ENCODE measurements at regions not wholly inside any gene's neighbourhood (a gene's known extent, or its start where the extent isn't known, plus 50 kb on each side); places are given as distances from the start of the nearest gene placed in this dataset.

DNA sequence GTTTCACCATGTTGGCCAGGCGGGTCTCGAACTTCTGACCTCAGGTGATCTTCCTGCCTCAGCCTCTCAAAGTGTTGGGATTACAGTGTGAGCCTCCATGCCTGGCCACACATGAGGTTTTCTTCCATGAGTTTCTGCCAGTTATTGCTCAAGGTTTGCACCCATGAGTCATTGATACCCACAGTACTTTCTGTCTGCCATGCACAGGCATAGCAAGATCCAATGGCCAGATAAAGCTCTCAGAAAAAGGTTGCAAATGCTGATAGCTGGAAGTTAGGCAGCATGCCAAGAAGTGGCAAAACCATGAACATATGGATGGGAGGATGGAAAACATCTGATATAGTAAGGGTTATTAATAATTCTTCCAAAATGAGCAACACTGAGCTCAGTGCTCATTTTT, 298.7 kb upstream of the NRG3 start:
- DNase-seq (ENCODE audit: low spot score) (no peak), FAIRE-seq (no peak), ATAC-seq (no peak)
- POLR2A ChIA-PET = no interaction called here
- Histone ChIP-seq H3K27me3 (ENCODE audit: control insufficient read depth in 1 of 2, insufficient read depth in 2 of 2, low read length in 2 of 2) (no peaks in the 10 kb centered on the region), H4K20me1 (ENCODE audit: insufficient read depth, low read length) (no peaks in the 10 kb centered on the region), H2AFZ (ENCODE audit: low read length) (no peak overlapping the region), H3K27ac (ENCODE audit: extremely low read length, insufficient read depth, low read length) (no peak overlapping the region), H3K79me2 (ENCODE audit: insufficient read depth, low read length) (no peaks in the 10 kb centered on the region), H3K4me2 (ENCODE audit: low read depth, low read length) (no peak overlapping the region), H3K4me1 (ENCODE audit: insufficient read depth, low read length) (no peaks in the 10 kb centered on the region), H3K4me3 (replicated peaks in 1 of 3; ENCODE audit: insufficient read depth in 1 of 3, low read depth in 2 of 3, low read length in 3 of 3) (no peak overlapping the region), H3K36me3 (replicated peaks in 1 of 2; ENCODE audit: control insufficient read depth in 1 of 2, insufficient read depth in 2 of 2, low read length in 2 of 2) (no peaks in the 10 kb centered on the region), H3K9me3 (ENCODE audit: low read length) (peaks cover 92% of the 10 kb centered on the region), H3K9ac (ENCODE audit: insufficient read depth, low read depth, low read length) (no peak overlapping the region)
- CTCF ChIA-PET (ENCODE audit: low intra/inter-chr PET ratio, low total read pairs) = no interaction called here
- intact Hi-C loops (cut with micrococcal nuclease; ENCODE audit: unreplicated experiment) = no loop called here
- in situ Hi-C loops (cut with HindIII; ENCODE audit: extremely low pct_ligation_motif_present, low pct_unique_long_range_greater_than_20kb) = no loop called here
- WGBS (ENCODE audit: low lambda C conversion rate) = 0% methylated on average over 1 of the region's 2 CpGs
- TF ChIP-seq, protein P1, sequence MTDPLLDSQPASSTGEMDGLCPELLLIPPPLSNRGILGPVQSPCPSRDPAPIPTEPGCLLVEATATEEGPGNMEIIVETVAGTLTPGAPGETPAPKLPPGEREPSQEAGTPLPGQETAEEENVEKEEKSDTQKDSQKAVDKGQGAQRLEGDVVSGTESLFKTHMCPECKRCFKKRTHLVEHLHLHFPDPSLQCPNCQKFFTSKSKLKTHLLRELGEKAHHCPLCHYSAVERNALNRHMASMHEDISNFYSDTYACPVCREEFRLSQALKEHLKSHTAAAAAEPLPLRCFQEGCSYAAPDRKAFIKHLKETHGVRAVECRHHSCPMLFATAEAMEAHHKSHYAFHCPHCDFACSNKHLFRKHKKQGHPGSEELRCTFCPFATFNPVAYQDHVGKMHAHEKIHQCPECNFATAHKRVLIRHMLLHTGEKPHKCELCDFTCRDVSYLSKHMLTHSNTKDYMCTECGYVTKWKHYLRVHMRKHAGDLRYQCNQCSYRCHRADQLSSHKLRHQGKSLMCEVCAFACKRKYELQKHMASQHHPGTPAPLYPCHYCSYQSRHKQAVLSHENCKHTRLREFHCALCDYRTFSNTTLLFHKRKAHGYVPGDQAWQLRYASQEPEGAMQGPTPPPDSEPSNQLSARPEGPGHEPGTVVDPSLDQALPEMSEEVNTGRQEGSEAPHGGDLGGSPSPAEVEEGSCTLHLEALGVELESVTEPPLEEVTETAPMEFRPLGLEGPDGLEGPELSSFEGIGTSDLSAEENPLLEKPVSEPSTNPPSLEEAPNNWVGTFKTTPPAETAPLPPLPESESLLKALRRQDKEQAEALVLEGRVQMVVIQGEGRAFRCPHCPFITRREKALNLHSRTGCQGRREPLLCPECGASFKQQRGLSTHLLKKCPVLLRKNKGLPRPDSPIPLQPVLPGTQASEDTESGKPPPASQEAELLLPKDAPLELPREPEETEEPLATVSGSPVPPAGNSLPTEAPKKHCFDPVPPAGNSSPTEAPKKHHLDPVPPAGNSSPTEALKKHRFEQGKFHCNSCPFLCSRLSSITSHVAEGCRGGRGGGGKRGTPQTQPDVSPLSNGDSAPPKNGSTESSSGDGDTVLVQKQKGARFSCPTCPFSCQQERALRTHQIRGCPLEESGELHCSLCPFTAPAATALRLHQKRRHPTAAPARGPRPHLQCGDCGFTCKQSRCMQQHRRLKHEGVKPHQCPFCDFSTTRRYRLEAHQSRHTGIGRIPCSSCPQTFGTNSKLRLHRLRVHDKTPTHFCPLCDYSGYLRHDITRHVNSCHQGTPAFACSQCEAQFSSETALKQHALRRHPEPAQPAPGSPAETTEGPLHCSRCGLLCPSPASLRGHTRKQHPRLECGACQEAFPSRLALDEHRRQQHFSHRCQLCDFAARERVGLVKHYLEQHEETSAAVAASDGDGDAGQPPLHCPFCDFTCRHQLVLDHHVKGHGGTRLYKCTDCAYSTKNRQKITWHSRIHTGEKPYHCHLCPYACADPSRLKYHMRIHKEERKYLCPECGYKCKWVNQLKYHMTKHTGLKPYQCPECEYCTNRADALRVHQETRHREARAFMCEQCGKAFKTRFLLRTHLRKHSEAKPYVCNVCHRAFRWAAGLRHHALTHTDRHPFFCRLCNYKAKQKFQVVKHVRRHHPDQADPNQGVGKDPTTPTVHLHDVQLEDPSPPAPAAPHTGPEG (CRISPR knock-in tag; IDR thresholded peaks at IDR 0.05) = no peak
- TF ChIP-seq MZF1 (CRISPR knock-in tag; IDR thresholded peaks at IDR 0.05; ENCODE audit: borderline replicate concordance) (no peak), JDP2 (CRISPR knock-in tag; IDR thresholded peaks at IDR 0.05; ENCODE audit: borderline replicate concordance) (no peak), RFX1 (IDR thresholded peaks at IDR 0.05) (no peak), KDM5B (CRISPR knock-in tag; IDR thresholded peaks at IDR 0.05; ENCODE audit: borderline replicate concordance) (no peak), CHCHD3 (CRISPR knock-in tag; IDR thresholded peaks at IDR 0.05) (no peak), MAFG (CRISPR knock-in tag; IDR thresholded peaks at IDR 0.05) (no peak), ZNF124 (CRISPR knock-in tag; IDR thresholded peaks at IDR 0.05) (no peak), MEIS1 (CRISPR knock-in tag; IDR thresholded peaks at IDR 0.05; ENCODE audit: borderline replicate concordance) (no peak), CENPBD1 (CRISPR knock-in tag; IDR thresholded peaks at IDR 0.05; ENCODE audit: borderline replicate concordance, low read depth) (no peak), ZSCAN31 (CRISPR knock-in tag; IDR thresholded peaks at IDR 0.05; ENCODE audit: low read depth) (no peak), PRDM4 (CRISPR knock-in tag; IDR thresholded peaks at IDR 0.05; ENCODE audit: borderline replicate concordance) (no peak), ZNF598 (CRISPR knock-in tag; IDR thresholded peaks at IDR 0.05; ENCODE audit: borderline replicate concordance) (no peak), ZNF431 (CRISPR knock-in tag; IDR thresholded peaks at IDR 0.05; ENCODE audit: borderline replicate concordance, low read depth) (no peak), KMT2B (CRISPR knock-in tag; IDR thresholded peaks at IDR 0.05) (no peak), ZNF761 (CRISPR knock-in tag; conservative IDR thresholded peaks at IDR 0.05) (no peak), DPF2 (CRISPR knock-in tag; IDR thresholded peaks at IDR 0.05; ENCODE audit: borderline replicate concordance, low read depth) (no peak), ZNF720 (CRISPR knock-in tag; IDR thresholded peaks at IDR 0.05) (no peak), FOXK1 (CRISPR knock-in tag; IDR thresholded peaks at IDR 0.05; ENCODE audit: borderline replicate concordance, low read depth) (no peak)
- BruUV-seq (replicated peaks) = no TSS peak

Measured in HepG2 (cell line).